Stimulated activated effector memory CD8-positive, alpha-beta T cell treated with anti-CD3 and anti-CD28 coated beads, Interleukin-12 subunit alpha, Interleukin-12 subunit beta, amount 100 ng/mL, for 72 hours (primary cell): ENCODE measurements at regions not wholly inside any gene's neighbourhood (a gene's known extent, or its start where the extent isn't known, plus 50 kb on each side); places are given as distances from the start of the nearest gene placed in this dataset.
A peak's percentile ranks its signal among the peaks of the same experiment; 100 is the strongest.

Source experiments
- ATAC-seq: fragments of 150-1000 bp; cut with Tn5 transposase; 2 replicates; pipeline ENCODE4 v1.10.0; 2021
- DNase-seq, 2 donors: peaks; one replicate each; pipeline ENCODE4 v3.0.0; 2021 to 2022; ENCODE audit warnings: low spot score in 2 of 2
- H3K27ac Mint-ChIP-seq: one replicate; pipeline ENCODE4 v1.8.0; 2022; ENCODE audit warnings: mild to moderate bottlenecking, mixed read lengths
- H3K36me3 Mint-ChIP-seq: one replicate; pipeline ENCODE4 v1.8.0; 2022; ENCODE audit warnings: mild to moderate bottlenecking, mixed read lengths
- H3K4me1 Mint-ChIP-seq: one replicate; pipeline ENCODE4 v1.8.0; 2022; ENCODE audit warnings: mixed read lengths
- H3K4me3 Mint-ChIP-seq: one replicate; pipeline ENCODE4 v1.8.0; 2022; ENCODE audit warnings: mild to moderate bottlenecking, mixed read lengths
- H3K9me3 Mint-ChIP-seq: one replicate; pipeline ENCODE4 v1.8.0; 2022; ENCODE audit warnings: mixed read lengths

- H3K4me3 Mint-ChIP-seq, result no peak overlapping the region
- H3K27ac Mint-ChIP-seq, result no peak overlapping the region
- H3K4me1 Mint-ChIP-seq, result no peaks in the 10 kb centered on the region
- ATAC-seq (no peak), DNase-seq (no peak)
- H3K9me3 Mint-ChIP-seq, result peaks cover 4% of the 10 kb centered on the region
- no peaks in the 10 kb centered on the region for H3K36me3 Mint-ChIP-seq
Observed at GRCh38 chr13:73585236-73585635, 526.4 kb downstream of the KLF5 start.

GRCh38 chr13:73583331-73583730 is 524.5 kb downstream of the KLF5 start:
- ATAC-seq (no peak), DNase-seq (no peak)
- Mint-ChIP-seq H3K4me3 (no peak overlapping the region), H3K27ac (no peak overlapping the region), H3K4me1 (no peaks in the 10 kb centered on the region), H3K36me3 (no peaks in the 10 kb centered on the region), H3K9me3 (peaks cover 4% of the 10 kb centered on the region)

GRCh38 chr13:73580513-73581267 is 521.9 kb downstream of the KLF5 start:
- Mint-ChIP-seq H3K36me3 (no peaks in the 10 kb centered on the region), H3K4me3 (no peak overlapping the region), H3K4me1 (no peaks in the 10 kb centered on the region), H3K9me3 (no peaks in the 10 kb centered on the region), H3K27ac (no peak overlapping the region)
- no peak for DNase-seq
- no peak for ATAC-seq

- Mint-ChIP-seq H3K27ac (no peak overlapping the region), H3K36me3 (no peaks in the 10 kb centered on the region), H3K4me3 (no peak overlapping the region), H3K4me1 (no peaks in the 10 kb centered on the region), H3K9me3 (no peaks in the 10 kb centered on the region)
- ATAC-seq (peak; percentile 32), DNase-seq (no peak)
Observed at GRCh38 chr13:73579574-73580274, 520.9 kb downstream of the KLF5 start.

- H3K4me1 Mint-ChIP-seq, result no peaks in the 10 kb centered on the region
- H3K4me3 Mint-ChIP-seq, result no peak overlapping the region
- no peaks in the 10 kb centered on the region for H3K36me3 Mint-ChIP-seq
- no peaks in the 10 kb centered on the region for H3K9me3 Mint-ChIP-seq
- H3K27ac Mint-ChIP-seq, result no peak overlapping the region
- ATAC-seq (no peak), DNase-seq (no peak)
Observed at GRCh38 chr13:73578251-73578875, 519.6 kb downstream of the KLF5 start.

GRCh38 chr13:73576291-73576690 is 517.5 kb downstream of the KLF5 start:
- H3K4me1 Mint-ChIP-seq, result no peaks in the 10 kb centered on the region
- ATAC-seq (no peak), DNase-seq (no peak)
- H3K9me3 Mint-ChIP-seq, result no peaks in the 10 kb centered on the region
- H3K36me3 Mint-ChIP-seq, result no peaks in the 10 kb centered on the region
- H3K27ac Mint-ChIP-seq, result no peak overlapping the region
- H3K4me3 Mint-ChIP-seq, result no peak overlapping the region

- no peak overlapping the region for H3K4me3 Mint-ChIP-seq
- H3K27ac Mint-ChIP-seq, result no peak overlapping the region
- no peaks in the 10 kb centered on the region for H3K36me3 Mint-ChIP-seq
- ATAC-seq, result no peak
- peaks cover 4% of the 10 kb centered on the region for H3K9me3 Mint-ChIP-seq
- no peaks in the 10 kb centered on the region for H3K4me1 Mint-ChIP-seq
- DNase-seq, result no peak
Observed at GRCh38 chr13:73572824-73573223, 514.0 kb downstream of the KLF5 start.

- H3K36me3 Mint-ChIP-seq, result no peaks in the 10 kb centered on the region
- H3K4me1 Mint-ChIP-seq, result no peaks in the 10 kb centered on the region
- H3K27ac Mint-ChIP-seq, result no peak overlapping the region
- ATAC-seq, result no peak
- no peak overlapping the region for H3K4me3 Mint-ChIP-seq
- peaks cover 4% of the 10 kb centered on the region for H3K9me3 Mint-ChIP-seq
- DNase-seq, result no peak
Observed at GRCh38 chr13:73571376-73571775, 512.6 kb downstream of the KLF5 start.

GRCh38 chr13:73556902-73557301 is 498.1 kb downstream of the KLF5 start:
- Mint-ChIP-seq H3K9me3 (no peaks in the 10 kb centered on the region), H3K4me3 (no peak overlapping the region), H3K4me1 (no peaks in the 10 kb centered on the region), H3K27ac (no peak overlapping the region), H3K36me3 (no peaks in the 10 kb centered on the region)
- ATAC-seq (no peak), DNase-seq (no peak)

GRCh38 chr13:73556128-73556527 is 497.3 kb downstream of the KLF5 start:
- ATAC-seq (no peak), DNase-seq (no peak)
- H3K9me3 Mint-ChIP-seq, result no peaks in the 10 kb centered on the region
- no peak overlapping the region for H3K4me3 Mint-ChIP-seq
- no peak overlapping the region for H3K27ac Mint-ChIP-seq
- H3K36me3 Mint-ChIP-seq, result no peaks in the 10 kb centered on the region
- H3K4me1 Mint-ChIP-seq, result no peaks in the 10 kb centered on the region

- Mint-ChIP-seq H3K9me3 (no peaks in the 10 kb centered on the region), H3K27ac (no peak overlapping the region), H3K4me1 (no peaks in the 10 kb centered on the region), H3K36me3 (no peaks in the 10 kb centered on the region), H3K4me3 (no peak overlapping the region)
- ATAC-seq (no peak), DNase-seq (no peak)
Observed at GRCh38 chr13:73551736-73552135, 492.9 kb downstream of the KLF5 start.

GRCh38 chr13:73549717-73550116 is 490.9 kb downstream of the KLF5 start:
- H3K9me3 Mint-ChIP-seq, result no peaks in the 10 kb centered on the region
- ATAC-seq (no peak), DNase-seq (no peak)
- H3K4me1 Mint-ChIP-seq, result no peaks in the 10 kb centered on the region
- H3K27ac Mint-ChIP-seq, result no peak overlapping the region
- no peaks in the 10 kb centered on the region for H3K36me3 Mint-ChIP-seq
- H3K4me3 Mint-ChIP-seq, result no peak overlapping the region

- no peak for DNase-seq
- Mint-ChIP-seq H3K27ac (no peak overlapping the region), H3K4me1 (no peaks in the 10 kb centered on the region), H3K36me3 (no peaks in the 10 kb centered on the region), H3K9me3 (no peaks in the 10 kb centered on the region), H3K4me3 (no peak overlapping the region)
- no peak for ATAC-seq
Observed at GRCh38 chr13:73548449-73548848, 489.6 kb downstream of the KLF5 start.

- no peaks in the 10 kb centered on the region for H3K4me1 Mint-ChIP-seq
- no peak overlapping the region for H3K27ac Mint-ChIP-seq
- H3K9me3 Mint-ChIP-seq, result no peaks in the 10 kb centered on the region
- DNase-seq, result no peak
- H3K36me3 Mint-ChIP-seq, result no peaks in the 10 kb centered on the region
- no peak for ATAC-seq
- H3K4me3 Mint-ChIP-seq, result no peak overlapping the region
Observed at GRCh38 chr13:73547239-73547638, 488.4 kb downstream of the KLF5 start.

GRCh38 chr13:73544175-73544574 is 485.4 kb downstream of the KLF5 start:
- Mint-ChIP-seq H3K4me1 (no peaks in the 10 kb centered on the region), H3K4me3 (no peak overlapping the region), H3K9me3 (no peaks in the 10 kb centered on the region), H3K27ac (no peak overlapping the region), H3K36me3 (no peaks in the 10 kb centered on the region)
- ATAC-seq (no peak), DNase-seq (no peak)

- DNase-seq (no peak), ATAC-seq (no peak)
- Mint-ChIP-seq H3K9me3 (no peaks in the 10 kb centered on the region), H3K36me3 (no peaks in the 10 kb centered on the region), H3K27ac (no peak overlapping the region), H3K4me3 (no peak overlapping the region), H3K4me1 (no peaks in the 10 kb centered on the region)
Observed at GRCh38 chr13:73542446-73542845, 483.6 kb downstream of the KLF5 start.
